Caco-2 (cell line): ENCODE measurements at regions not wholly inside any gene's neighbourhood (a gene's known extent, or its start where the extent isn't known, plus 50 kb on each side); places are given as distances from the start of the nearest gene placed in this dataset.

ENCODE experiments used
- BruUV-seq: library from RNA; stranded (reverse); fragments of 400-500 nt; replicated peaks from 2 replicates; lab custom pipeline; 2021; lab: Mats Ljungman, UMichigan
- CTCF ChIA-PET: fragments of 300-600 bp; sonication (Branson Sonifier 250); formaldehyde crosslinking; loops from one replicate; lab custom pipeline; 2022; ENCODE audit warnings: antibody characterized with exemption; lab: Charles Lee
- POLR2A ChIA-PET: fragments of 300-600 bp; sonication (Branson Sonifier 250); formaldehyde crosslinking; loops from one replicate; lab custom pipeline; 2022; ENCODE audit warnings: antibody characterized with exemption; lab: Charles Lee
- DNase-seq, 2 experiments: peaks; one replicate each; pipeline versions ENCODE4 v3.0.0 to v3.0.0-alpha.2; 2020 to 2022
- H3K27me3 ChIP-seq: replicated peaks from 2 replicates; pipeline ENCODE4 v1.6.0; 2011; ENCODE audit warnings: low read length; ENCODE audit not compliant: control insufficient read depth, insufficient read depth
- H3K36me3 ChIP-seq: 2 replicates; pipeline ENCODE4 v1.5.1; 2011; ENCODE audit warnings: low read length; ENCODE audit not compliant: control insufficient read depth, insufficient read depth
- H3K4me1 ChIP-seq: fragments of 250-450 bp; sonication (Bioruptor Pico); 2 replicates; pipeline ENCODE4 v1.5.1; 2020; ENCODE audit warnings: mild to moderate bottlenecking
- H3K4me3 ChIP-seq: 2 replicates; pipeline ENCODE4 v1.5.1; 2011; ENCODE audit warnings: low read depth, mild to moderate bottlenecking, control low read depth, low read length
- H3K9me3 ChIP-seq: fragments of 250-450 bp; sonication (Bioruptor Pico); 2 replicates; pipeline ENCODE4 v1.5.1; 2020; ENCODE audit warnings: mild to moderate bottlenecking, moderate library complexity
- H3K27ac Mint-ChIP-seq: one replicate; pipeline ENCODE4 v1.8.0; 2022; ENCODE audit warnings: mixed read lengths; ENCODE audit not compliant: unreplicated experiment
- H3K27me3 Mint-ChIP-seq: one replicate; pipeline ENCODE4 v1.8.0; 2022; ENCODE audit warnings: mixed read lengths; ENCODE audit not compliant: insufficient read depth, unreplicated experiment
- H3K36me3 Mint-ChIP-seq: one replicate; pipeline ENCODE4 v1.8.0; 2022; ENCODE audit warnings: mild to moderate bottlenecking, mixed read lengths; ENCODE audit not compliant: insufficient read depth, unreplicated experiment
- H3K4me1 Mint-ChIP-seq: one replicate; pipeline ENCODE4 v1.8.0; 2022; ENCODE audit warnings: low read depth, mixed read lengths; ENCODE audit not compliant: unreplicated experiment
- H3K4me3 Mint-ChIP-seq: one replicate; pipeline ENCODE4 v1.8.0; 2022; ENCODE audit warnings: mild to moderate bottlenecking, moderate library complexity, mixed read lengths; ENCODE audit not compliant: unreplicated experiment
- H3K9me3 Mint-ChIP-seq: one replicate; pipeline ENCODE4 v1.8.0; 2022; ENCODE audit warnings: mixed read lengths; ENCODE audit not compliant: unreplicated experiment
- CTCF ChIP-seq, 2 experiments: fragments of 200-600 bp in 1 of 2; IDR thresholded peaks; 1 replicate in 1 of 2; 2 replicates in 1 of 2; pipeline versions ENCODE4 v1.5.1 to v1.8.0; 2011 to 2022; ENCODE audit warnings: antibody characterized with exemption in 1 of 2, control low read depth in 1 of 2, inconsistent platforms in 1 of 2, low read depth in 1 of 2, low read length in 1 of 2, mild to moderate bottlenecking in 1 of 2, moderate library complexity in 1 of 2; ENCODE audit not compliant: insufficient read depth in 1 of 2, severe bottlenecking in 1 of 2, unreplicated experiment in 1 of 2
- intact Hi-C: fragments of 100-400 bp; cut with micrococcal nuclease; formaldehyde crosslinking; loops from one replicate; pipeline ENCODE4 v1.10.0; 2022; ENCODE audit not compliant: unreplicated experiment

GRCh38 chr5:56289602-56289987 lies 56.5 kb upstream of the ANKRD55 start:
- Mint-ChIP-seq H3K4me3 (no peak overlapping the region), H3K36me3 (no peaks in the 10 kb centered on the region), H3K27ac (no peak overlapping the region), H3K4me1 (peaks cover 28% of the 10 kb centered on the region), H3K27me3 (no peaks in the 10 kb centered on the region), H3K9me3 (no peaks in the 10 kb centered on the region)
- H3K4me3 ChIP-seq: no peak overlapping the region
- H3K36me3 ChIP-seq: no peaks in the 10 kb centered on the region
- BruUV-seq: no TSS peak
- peaks cover 28% of the 10 kb centered on the region for H3K4me1 ChIP-seq
- ChIA-PET POLR2A (no interaction called here), CTCF (no interaction called here)
- no peak for TF ChIP-seq CTCF (IDR thresholded peaks at IDR 0.05; ENCODE audit: insufficient read depth in 1 of 2, low read depth in 1 of 2, low read length in 1 of 2, severe bottlenecking in 1 of 2, unreplicated experiment in 1 of 2)
- no peaks in the 10 kb centered on the region for H3K9me3 ChIP-seq
- no peaks in the 10 kb centered on the region for H3K27me3 ChIP-seq
- intact Hi-C loops: no loop called here
- DNase-seq: no peak

GRCh38 chr5:56288873-56289601 lies 55.9 kb upstream of the ANKRD55 start:
- H3K9me3 Mint-ChIP-seq: no peaks in the 10 kb centered on the region
- H3K27me3 Mint-ChIP-seq: no peaks in the 10 kb centered on the region

More at GRCh38 chr5:56288873-56289601, 55.9 kb upstream of the ANKRD55 start:
- Mint-ChIP-seq H3K27ac (no peak overlapping the region), H3K4me3 (no peak overlapping the region), H3K36me3 (no peaks in the 10 kb centered on the region), H3K4me1 (peaks cover 28% of the 10 kb centered on the region)
- no peak for TF ChIP-seq CTCF (IDR thresholded peaks at IDR 0.05; ENCODE audit: insufficient read depth in 1 of 2, low read depth in 1 of 2, low read length in 1 of 2, severe bottlenecking in 1 of 2, unreplicated experiment in 1 of 2)
- intact Hi-C loops: no loop called here
- Histone ChIP-seq H3K9me3 (no peaks in the 10 kb centered on the region), H3K4me1 (peaks cover 28% of the 10 kb centered on the region), H3K27me3 (no peaks in the 10 kb centered on the region), H3K36me3 (no peaks in the 10 kb centered on the region), H3K4me3 (no peak overlapping the region)
- BruUV-seq: no TSS peak
- no peak for DNase-seq
- POLR2A ChIA-PET: no interaction called here
- CTCF ChIA-PET: no interaction called here
